ENCODE measurements at regions not wholly inside any gene's neighbourhood (a gene's known extent, or its start where the extent isn't known, plus 50 kb on each side); places are given as distances from the start of the nearest gene placed in this dataset.

- Histone ChIP-seq H3K4me3 (no peak overlapping the region), H3K36me3 (ENCODE audit: low read depth, missing control alignments) (no peaks in the 10 kb centered on the region), H3K27ac (no peak overlapping the region), H3K27me3 (no peaks in the 10 kb centered on the region), H3K9me3 (no peaks in the 10 kb centered on the region), H3K4me1 (no peaks in the 10 kb centered on the region)
- WGBS, 2 donors: 71 to 96% methylated on average over 1 of the region's 1 CpG
- TF ChIP-seq CTCF (IDR thresholded peaks at IDR 0.05): no peak
- intact Hi-C loops (cut with DNase I; ENCODE audit: low total_unique reads): no loop called here
- no peak for DNase-seq
Measured at GRCh38 chr1:90319918-90320317, 325.0 kb downstream of the ZNF326 start.

- no peaks in the 10 kb centered on the region for H3K36me3 ChIP-seq (ENCODE audit: low read depth, missing control alignments)
- H3K9me3 ChIP-seq: no peaks in the 10 kb centered on the region
- H3K4me3 ChIP-seq: no peak overlapping the region
- H3K27me3 ChIP-seq: no peaks in the 10 kb centered on the region
- TF ChIP-seq CTCF (IDR thresholded peaks at IDR 0.05) (no peak), POLR2A (IDR thresholded peaks at IDR 0.05) (no peak)
- no peaks in the 10 kb centered on the region for H3K4me1 ChIP-seq
- intact Hi-C loops (cut with DNase I; ENCODE audit: low total_unique reads): no loop called here
- WGBS, 2 donors: 70% methylated on average over 5 of the region's 5 CpGs
- no peak for DNase-seq
- no peak overlapping the region for H3K27ac ChIP-seq
Measured at GRCh38 chr1:90318431-90318830, 323.5 kb downstream of the ZNF326 start.

GRCh38 chr1:90317628-90318027 lies 322.7 kb downstream of the ZNF326 start:
- Histone ChIP-seq H3K4me1 (no peaks in the 10 kb centered on the region), H3K27me3 (no peaks in the 10 kb centered on the region), H3K4me3 (no peak overlapping the region), H3K36me3 (ENCODE audit: low read depth, missing control alignments) (no peaks in the 10 kb centered on the region), H3K27ac (no peak overlapping the region), H3K9me3 (no peaks in the 10 kb centered on the region)
- WGBS, 2 donors: 89 to 91% methylated on average over 4 of the region's 4 CpGs
- TF ChIP-seq CTCF (IDR thresholded peaks at IDR 0.05): no peak
- TF ChIP-seq POLR2A (IDR thresholded peaks at IDR 0.05): no peak
- DNase-seq: no peak
- intact Hi-C loops (cut with DNase I; ENCODE audit: low total_unique reads): no loop called here

GRCh38 chr1:90314533-90314932 lies 319.6 kb downstream of the ZNF326 start:
- H3K4me3 ChIP-seq: no peak overlapping the region
- 83 to 94% methylated on average over 7 of the region's 7 CpGs for WGBS, 2 donors
- no peaks in the 10 kb centered on the region for H3K36me3 ChIP-seq (ENCODE audit: low read depth, missing control alignments)
- intact Hi-C loops (cut with DNase I; ENCODE audit: low total_unique reads): no loop called here
- TF ChIP-seq POLR2A (IDR thresholded peaks at IDR 0.05): no peak
- TF ChIP-seq CTCF (IDR thresholded peaks at IDR 0.05): no peak
- DNase-seq: no peak
- no peak overlapping the region for H3K27ac ChIP-seq
- no peaks in the 10 kb centered on the region for H3K9me3 ChIP-seq
- no peaks in the 10 kb centered on the region for H3K4me1 ChIP-seq
- H3K27me3 ChIP-seq: no peaks in the 10 kb centered on the region

- Histone ChIP-seq H3K27me3 (no peaks in the 10 kb centered on the region), H3K9me3 (no peaks in the 10 kb centered on the region), H3K4me3 (no peak overlapping the region), H3K36me3 (ENCODE audit: low read depth, missing control alignments) (no peaks in the 10 kb centered on the region), H3K4me1 (no peaks in the 10 kb centered on the region), H3K27ac (no peak overlapping the region)
- TF ChIP-seq POLR2A (IDR thresholded peaks at IDR 0.05) (no peak), CTCF (IDR thresholded peaks at IDR 0.05) (no peak)
- no peak for DNase-seq
- intact Hi-C loops (cut with DNase I; ENCODE audit: low total_unique reads): no loop called here
- WGBS, 2 donors: 77 to 94% methylated on average over 3 of the region's 3 CpGs
Measured at GRCh38 chr1:90313778-90314177, 318.9 kb downstream of the ZNF326 start.
